MCF 10A (cell line): ENCODE measurements at regions not wholly inside any gene's neighbourhood (a gene's known extent, or its start where the extent isn't known, plus 50 kb on each side); places are given as distances from the start of the nearest gene placed in this dataset.

Source experiments
- BruUV-seq: library from RNA; stranded (reverse); fragments of 400-500 nt; replicated peaks from 2 replicates; lab custom pipeline; 2021; lab: Mats Ljungman, UMichigan
- CTCF ChIA-PET: fragments of 300-600 bp; sonication (Branson Sonifier 250); formaldehyde crosslinking; extraction: SDS; loops from one replicate; lab custom pipeline; 2021; ENCODE audit warnings: antibody characterized with exemption, inconsistent platforms; lab: Yijun Ruan, JAX
- POLR2A ChIA-PET: fragments of 300-600, 350-650 bp; sonication (Branson Sonifier 250); formaldehyde crosslinking; extraction: SDS; loops from one replicate; lab custom pipeline; 2020; ENCODE audit warnings: antibody characterized with exemption, inconsistent platforms; lab: Yijun Ruan, JAX
- DNase-seq: peaks from one replicate; pipeline ENCODE4 v3.0.0-alpha.2; 2018; ENCODE audit not compliant: unreplicated experiment
- H3K27ac Mint-ChIP-seq: one replicate; pipeline ENCODE4 v1.8.0; 2022; ENCODE audit warnings: mild to moderate bottlenecking, low read depth, mixed read lengths; ENCODE audit not compliant: unreplicated experiment
- H3K27me3 Mint-ChIP-seq: one replicate; pipeline ENCODE4 v1.8.0; 2022; ENCODE audit warnings: mixed read lengths; ENCODE audit not compliant: insufficient read depth, unreplicated experiment
- H3K36me3 Mint-ChIP-seq: one replicate; pipeline ENCODE4 v1.8.0; 2022; ENCODE audit warnings: mild to moderate bottlenecking, moderate library complexity, mixed read lengths; ENCODE audit not compliant: insufficient read depth, unreplicated experiment
- H3K4me1 Mint-ChIP-seq: one replicate; pipeline ENCODE4 v1.8.0; 2022; ENCODE audit warnings: mixed read lengths; ENCODE audit not compliant: insufficient read depth, unreplicated experiment
- H3K4me3 Mint-ChIP-seq: one replicate; pipeline ENCODE4 v1.8.0; 2022; ENCODE audit warnings: mild to moderate bottlenecking, moderate library complexity, mixed read lengths; ENCODE audit not compliant: unreplicated experiment
- H3K9me3 Mint-ChIP-seq: one replicate; pipeline ENCODE4 v1.8.0; 2022; ENCODE audit warnings: mixed read lengths; ENCODE audit not compliant: unreplicated experiment
- intact Hi-C: fragments of 100-400 bp; cut with micrococcal nuclease; formaldehyde crosslinking; loops from 2 replicates; pipeline ENCODE4 v1.14.1; 2022
- TF ChIP-seq, protein P1 (sequence below): fragments of 200-600 bp; IDR thresholded peaks from one replicate; pipeline ENCODE4 v1.8.0; 2022; ENCODE audit warnings: antibody characterized with exemption, mild to moderate bottlenecking; ENCODE audit not compliant: unreplicated experiment

DNA sequence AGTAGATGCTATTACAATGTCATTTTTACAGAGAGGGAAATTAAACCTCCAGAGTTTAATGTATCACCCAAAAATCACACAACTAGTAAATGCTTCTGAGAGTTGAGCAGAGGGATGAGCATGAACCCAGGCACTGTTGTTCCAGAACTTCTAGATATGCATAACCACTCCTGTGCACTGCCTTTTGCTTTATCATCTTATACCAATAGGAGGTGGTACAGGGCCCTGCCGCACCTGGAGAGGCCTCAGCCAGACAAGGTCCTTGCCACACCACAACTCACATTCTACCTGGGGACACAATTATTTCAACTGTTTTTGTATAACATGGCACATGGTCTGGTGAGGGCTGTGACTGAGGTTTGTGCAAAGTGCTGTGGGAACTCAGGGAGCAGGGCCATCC, 78.5 kb upstream of the NTRK3 start:
- no peaks in the 10 kb centered on the region for H3K27me3 Mint-ChIP-seq
- no peak overlapping the region for H3K27ac Mint-ChIP-seq
- intact Hi-C loops = no loop called here
- TF ChIP-seq, protein P1, sequence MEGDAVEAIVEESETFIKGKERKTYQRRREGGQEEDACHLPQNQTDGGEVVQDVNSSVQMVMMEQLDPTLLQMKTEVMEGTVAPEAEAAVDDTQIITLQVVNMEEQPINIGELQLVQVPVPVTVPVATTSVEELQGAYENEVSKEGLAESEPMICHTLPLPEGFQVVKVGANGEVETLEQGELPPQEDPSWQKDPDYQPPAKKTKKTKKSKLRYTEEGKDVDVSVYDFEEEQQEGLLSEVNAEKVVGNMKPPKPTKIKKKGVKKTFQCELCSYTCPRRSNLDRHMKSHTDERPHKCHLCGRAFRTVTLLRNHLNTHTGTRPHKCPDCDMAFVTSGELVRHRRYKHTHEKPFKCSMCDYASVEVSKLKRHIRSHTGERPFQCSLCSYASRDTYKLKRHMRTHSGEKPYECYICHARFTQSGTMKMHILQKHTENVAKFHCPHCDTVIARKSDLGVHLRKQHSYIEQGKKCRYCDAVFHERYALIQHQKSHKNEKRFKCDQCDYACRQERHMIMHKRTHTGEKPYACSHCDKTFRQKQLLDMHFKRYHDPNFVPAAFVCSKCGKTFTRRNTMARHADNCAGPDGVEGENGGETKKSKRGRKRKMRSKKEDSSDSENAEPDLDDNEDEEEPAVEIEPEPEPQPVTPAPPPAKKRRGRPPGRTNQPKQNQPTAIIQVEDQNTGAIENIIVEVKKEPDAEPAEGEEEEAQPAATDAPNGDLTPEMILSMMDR = no peak
- ChIA-PET POLR2A (interaction anchor here (0.5 kb wide), 1 partner anchor 623 kb away, joined by 3 read pairs; no protein-coding TSS in a partner anchor), CTCF (no interaction called here)
- no peaks in the 10 kb centered on the region for H3K4me1 Mint-ChIP-seq
- no peaks in the 10 kb centered on the region for H3K36me3 Mint-ChIP-seq
- peaks cover 14% of the 10 kb centered on the region for H3K9me3 Mint-ChIP-seq
- no peak for DNase-seq
- H3K4me3 Mint-ChIP-seq = no peak overlapping the region
- BruUV-seq = no TSS peak

DNA sequence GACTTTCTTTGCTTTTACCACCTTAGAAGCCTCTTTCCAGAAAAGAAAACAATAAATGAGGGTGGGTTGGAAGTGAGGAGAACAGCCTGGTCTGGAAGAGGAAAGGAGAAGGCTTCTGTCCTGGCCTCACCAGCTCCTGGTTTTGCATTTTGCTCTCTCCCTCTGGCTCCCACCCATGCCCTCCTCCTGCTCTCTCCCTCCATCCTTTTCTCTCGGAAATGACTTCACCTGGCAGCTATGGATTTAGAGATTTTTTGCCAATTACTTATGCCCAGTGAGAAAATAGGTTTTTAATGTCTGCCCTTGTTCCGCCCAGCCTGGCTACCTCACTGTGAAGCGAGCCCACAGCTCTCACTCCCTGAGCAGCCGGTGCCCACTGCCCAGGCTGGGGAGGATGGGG, 77.9 kb upstream of the NTRK3 start:
- Mint-ChIP-seq H3K4me3 (no peak overlapping the region), H3K9me3 (peaks cover 14% of the 10 kb centered on the region), H3K36me3 (no peaks in the 10 kb centered on the region), H3K27me3 (no peaks in the 10 kb centered on the region), H3K27ac (no peak overlapping the region), H3K4me1 (no peaks in the 10 kb centered on the region)
- TF ChIP-seq, protein P1 = no peak
- ChIA-PET CTCF (no interaction called here), POLR2A (no interaction called here)
- DNase-seq = no peak
- BruUV-seq = no TSS peak
- intact Hi-C loops = no loop called here

DNA sequence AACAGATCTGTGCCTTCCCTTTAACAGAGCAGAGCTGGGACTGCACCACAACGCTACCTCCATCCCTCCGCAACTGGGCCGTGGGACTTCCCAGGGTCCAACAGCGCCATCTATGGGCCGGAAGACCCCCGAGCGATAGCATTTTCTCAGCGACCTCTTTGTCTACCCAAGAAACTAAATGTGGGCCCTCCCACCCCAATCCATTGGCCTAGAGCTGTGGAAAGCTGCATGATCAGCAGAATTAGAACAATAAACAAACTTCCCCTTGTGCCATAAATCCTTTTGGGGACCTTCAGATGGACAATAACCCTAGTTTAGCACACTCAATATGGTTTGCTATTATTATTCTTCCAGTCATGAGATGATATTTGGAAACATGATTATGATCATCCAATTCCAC, 74.8 kb upstream of the NTRK3 start:
- Mint-ChIP-seq H3K4me1 (no peaks in the 10 kb centered on the region), H3K27ac (no peak overlapping the region), H3K9me3 (peaks cover 8% of the 10 kb centered on the region), H3K36me3 (no peaks in the 10 kb centered on the region), H3K27me3 (no peaks in the 10 kb centered on the region), H3K4me3 (no peak overlapping the region)
- no peak for DNase-seq
- TF ChIP-seq, protein P1 = peak; percentile 30
- POLR2A ChIA-PET = no interaction called here
- intact Hi-C loops = no loop called here
- BruUV-seq = no TSS peak
- CTCF ChIA-PET = interaction anchor here (0.6 to 1.1 kb wide), 2 partner anchors 25 to 82 kb away, joined by 3 to 7 read pairs; no protein-coding TSS in a partner anchor

DNA sequence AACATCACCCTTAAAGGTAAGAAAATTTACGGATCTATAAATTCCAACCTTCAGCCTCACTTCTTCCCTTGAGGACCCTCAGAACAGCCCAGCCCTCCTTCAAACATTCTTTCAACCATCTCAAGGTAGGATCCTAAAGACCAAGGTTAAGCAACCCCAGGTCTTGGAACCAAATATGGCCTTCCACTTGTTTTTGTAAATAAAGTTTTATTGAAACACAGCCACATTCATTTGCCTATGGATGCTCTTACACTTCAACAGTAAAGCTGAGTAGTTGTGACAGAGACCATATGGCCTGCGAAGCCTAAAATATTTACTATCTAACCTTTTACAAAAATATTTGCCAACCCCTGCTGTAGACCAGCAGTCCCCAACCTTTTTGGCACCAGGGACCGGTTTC, 70.4 kb upstream of the NTRK3 start:
- no peaks in the 10 kb centered on the region for H3K9me3 Mint-ChIP-seq
- TF ChIP-seq, protein P1 = no peak
- no peaks in the 10 kb centered on the region for H3K4me1 Mint-ChIP-seq
- H3K36me3 Mint-ChIP-seq = no peaks in the 10 kb centered on the region
- H3K27me3 Mint-ChIP-seq = no peaks in the 10 kb centered on the region
- CTCF ChIA-PET = interaction anchor here (0.6 kb wide), 1 partner anchor 73 kb away, joined by 4 read pairs; no protein-coding TSS in a partner anchor
- POLR2A ChIA-PET = no interaction called here
- intact Hi-C loops = no loop called here
- BruUV-seq = no TSS peak
- DNase-seq = no peak
- no peak overlapping the region for H3K4me3 Mint-ChIP-seq
- H3K27ac Mint-ChIP-seq = no peak overlapping the region
